Activated CD8-positive, alpha-beta memory T cell treated with anti-CD3 and anti-CD28 coated beads for 24 hours (primary cell): ENCODE measurements at regions not wholly inside any gene's neighbourhood (a gene's known extent, or its start where the extent isn't known, plus 50 kb on each side); places are given as distances from the start of the nearest gene placed in this dataset.

Experiments used
- DNase-seq: peaks from one replicate; pipeline ENCODE4 v3.0.0-alpha.2; 2020

DNA sequence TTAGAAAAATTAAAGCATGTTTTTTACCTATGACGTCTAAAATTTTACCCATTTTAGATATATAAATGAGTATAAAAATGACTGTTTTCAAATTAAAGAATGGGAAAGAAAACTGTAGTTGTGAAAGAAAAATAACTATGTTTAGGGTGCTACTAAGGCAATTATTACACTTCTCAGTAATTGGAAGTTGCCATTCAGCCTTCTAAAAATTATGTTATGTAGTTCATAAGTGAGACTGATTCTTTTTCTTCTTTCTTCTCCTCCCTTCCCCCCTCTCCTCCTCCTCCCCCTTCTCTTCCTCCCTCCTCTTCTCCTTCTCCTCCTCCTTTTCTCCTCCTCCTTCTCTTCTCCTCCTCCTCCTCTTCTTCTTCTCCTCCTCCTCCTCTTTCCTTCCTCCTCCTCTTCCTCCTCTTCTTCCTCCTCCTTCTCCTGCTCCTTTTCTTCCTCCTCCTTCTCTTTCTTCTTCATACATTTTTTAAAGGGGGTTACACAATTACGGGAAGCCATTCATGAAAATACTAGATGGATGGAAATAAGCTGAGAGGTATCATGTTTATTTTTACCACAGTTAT, 223.6 kb downstream of the CETN3 start:
- no peak for DNase-seq

DNA sequence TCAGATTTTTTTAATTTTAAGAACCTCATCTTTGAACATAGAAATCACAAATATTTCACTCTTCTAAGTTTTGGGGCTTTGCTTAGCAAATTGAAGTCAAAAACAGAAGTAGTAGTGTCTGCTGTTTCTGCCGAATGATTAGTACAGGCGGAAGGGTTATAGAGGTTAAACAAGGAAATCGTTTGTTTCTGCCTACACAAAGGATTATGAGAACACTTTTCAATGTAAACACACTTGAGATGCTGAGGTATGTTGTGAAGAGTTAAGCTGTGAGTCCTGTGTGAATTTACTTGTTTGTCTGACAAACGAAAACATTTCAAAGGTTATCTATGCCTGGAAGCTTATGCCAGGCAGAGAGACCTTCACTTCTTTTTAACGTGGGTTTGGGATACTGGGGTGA, 224.8 kb downstream of the CETN3 start:
- DNase-seq: no peak

DNA sequence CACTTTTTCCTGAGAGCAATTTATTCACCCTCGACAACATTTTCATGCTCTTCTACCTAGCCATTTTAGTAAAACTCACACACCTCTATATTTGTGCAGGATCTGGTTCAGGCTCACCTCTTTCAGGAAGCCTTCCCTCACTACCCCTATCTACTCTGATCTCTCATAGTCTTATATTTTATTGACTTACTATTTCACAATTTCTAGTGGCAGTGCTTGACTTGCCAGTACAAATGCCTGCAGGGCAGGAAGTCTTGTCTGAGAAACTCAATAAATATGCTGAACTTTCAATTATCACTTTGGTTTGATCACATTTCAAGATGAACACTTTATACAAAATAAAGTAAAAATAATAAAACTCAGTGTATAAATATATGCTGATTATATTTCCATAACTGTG, 226.8 kb downstream of the CETN3 start:
- DNase-seq: no peak

DNA sequence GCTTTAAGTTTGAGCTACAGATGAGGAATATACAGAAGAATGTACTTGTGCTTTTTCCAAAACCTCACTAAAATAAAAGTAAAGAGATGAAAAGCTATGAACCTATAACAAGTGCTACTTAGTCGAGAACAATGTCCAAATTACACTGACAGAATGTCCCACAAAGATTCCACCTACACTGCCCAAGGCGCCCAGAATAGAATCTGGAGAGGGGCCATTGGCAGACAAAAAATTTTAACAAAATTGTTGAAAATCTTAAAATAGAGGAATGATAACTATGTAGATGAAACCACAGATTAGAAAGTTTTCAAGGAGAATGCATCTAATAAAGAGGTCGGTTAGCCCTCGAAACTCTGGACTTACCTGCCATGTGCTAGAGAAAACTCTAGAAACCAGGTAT, 235.3 kb downstream of the CETN3 start:
- no peak for DNase-seq

DNA sequence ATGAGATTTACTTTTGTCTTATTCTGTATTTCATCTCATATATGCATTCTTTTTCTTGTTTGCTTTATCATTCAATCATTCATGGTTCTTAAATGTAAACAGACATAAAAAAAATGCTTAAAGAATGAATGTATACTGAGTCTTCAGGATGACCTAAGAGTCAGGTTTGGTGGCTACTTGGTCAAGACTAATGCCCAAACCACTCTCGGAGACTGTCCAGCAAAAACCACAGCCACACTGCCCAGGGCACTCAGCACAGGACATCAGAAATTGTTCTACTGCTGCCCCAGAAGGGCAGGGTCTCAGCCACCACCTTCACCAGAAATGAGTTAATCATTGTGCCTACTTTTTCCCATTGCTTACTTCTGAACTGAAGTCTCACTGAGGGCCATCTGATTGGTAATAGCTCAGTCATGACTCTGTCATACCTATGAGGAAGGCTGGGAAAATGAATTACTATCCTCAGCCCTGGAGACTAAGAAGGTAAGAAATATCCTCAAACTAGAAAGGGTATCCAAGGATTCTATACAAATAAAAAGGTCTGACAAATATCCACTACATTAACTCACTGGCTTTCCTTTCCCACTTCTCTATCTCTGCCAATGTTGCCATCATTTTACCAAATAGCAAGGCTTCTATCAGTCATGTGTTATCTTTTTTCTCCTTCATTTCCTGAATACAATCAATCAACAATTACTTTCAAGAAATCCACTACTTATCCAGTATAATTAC, 236.1 kb downstream of the CETN3 start:
- no peak for DNase-seq

DNA sequence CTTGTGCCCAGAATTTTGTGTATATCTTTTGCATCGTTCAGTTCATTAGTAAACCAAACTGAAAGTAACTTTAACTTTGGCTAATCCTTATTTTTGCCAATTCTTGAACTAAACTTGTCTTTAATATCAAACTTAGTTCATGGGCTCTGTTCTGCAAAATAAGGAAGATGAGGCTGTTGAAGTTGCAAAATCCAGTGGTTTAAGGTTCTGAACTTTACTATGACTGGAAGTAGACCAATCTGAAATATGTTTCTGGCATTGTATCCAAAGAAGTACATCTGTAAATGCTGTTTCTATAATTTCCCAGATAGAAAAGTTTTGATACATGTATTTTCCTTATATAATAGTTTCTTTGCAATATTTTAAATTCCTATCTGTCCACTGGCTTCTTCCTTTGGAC, 238.1 kb downstream of the CETN3 start:
- no peak for DNase-seq

DNA sequence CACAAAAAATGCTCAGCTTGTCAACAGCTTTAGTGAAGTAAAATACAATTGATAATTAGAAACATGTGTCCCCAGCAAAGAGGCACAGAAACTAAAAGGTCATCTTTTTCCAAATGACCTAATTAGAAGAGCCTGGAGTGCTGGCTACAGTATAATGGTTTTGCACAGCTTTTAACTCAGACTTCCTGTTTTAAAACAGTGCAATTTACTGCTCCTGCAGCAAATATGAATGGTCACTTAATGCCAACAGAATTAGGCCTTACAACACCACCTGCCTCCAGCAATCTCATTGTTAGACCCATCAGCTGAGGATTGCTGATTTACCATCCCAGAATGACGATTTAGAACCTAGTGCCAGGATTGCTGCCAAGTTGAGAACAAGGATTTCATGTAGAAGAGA, 239.3 kb downstream of the CETN3 start:
- DNase-seq: no peak

DNA sequence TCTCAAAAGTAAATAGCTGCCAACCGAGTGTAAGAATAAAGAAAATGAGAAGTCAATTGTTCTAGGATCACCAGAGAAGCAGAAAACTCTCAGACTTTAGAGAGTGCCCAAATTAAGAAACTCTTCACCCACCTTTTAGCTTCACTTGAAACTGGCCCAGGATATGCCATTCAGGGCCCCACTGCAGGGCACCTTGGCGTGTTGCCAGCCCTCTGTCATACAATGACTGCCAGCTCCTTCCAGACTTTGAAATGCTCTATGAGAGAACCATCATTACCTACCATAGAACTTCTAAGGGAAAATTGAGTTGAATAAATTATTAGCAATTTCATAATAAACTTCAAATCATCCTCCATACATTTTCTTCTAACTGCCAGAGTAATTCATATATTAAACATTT, 240.5 kb downstream of the CETN3 start:
- no peak for DNase-seq

DNA sequence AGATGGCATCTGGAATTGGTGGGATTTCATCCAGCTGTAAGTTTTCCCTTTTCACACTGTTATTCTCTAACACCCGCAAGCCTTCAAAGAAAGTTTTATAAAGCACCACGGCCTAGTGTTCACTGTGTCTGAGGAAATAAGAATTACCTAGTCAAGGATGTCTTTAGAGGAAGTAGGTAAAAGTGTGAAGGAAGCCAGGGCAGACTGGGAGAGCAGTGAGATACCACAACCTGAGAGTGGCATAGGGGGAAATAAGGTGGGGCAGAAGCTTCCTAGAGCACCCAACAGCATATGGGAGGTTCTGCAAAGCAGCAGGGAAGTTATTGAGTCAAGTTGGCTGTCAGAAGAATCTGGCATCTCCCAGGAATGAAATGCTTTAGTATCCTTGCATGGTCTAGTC, 241.2 kb downstream of the CETN3 start:
- no peak for DNase-seq

DNA sequence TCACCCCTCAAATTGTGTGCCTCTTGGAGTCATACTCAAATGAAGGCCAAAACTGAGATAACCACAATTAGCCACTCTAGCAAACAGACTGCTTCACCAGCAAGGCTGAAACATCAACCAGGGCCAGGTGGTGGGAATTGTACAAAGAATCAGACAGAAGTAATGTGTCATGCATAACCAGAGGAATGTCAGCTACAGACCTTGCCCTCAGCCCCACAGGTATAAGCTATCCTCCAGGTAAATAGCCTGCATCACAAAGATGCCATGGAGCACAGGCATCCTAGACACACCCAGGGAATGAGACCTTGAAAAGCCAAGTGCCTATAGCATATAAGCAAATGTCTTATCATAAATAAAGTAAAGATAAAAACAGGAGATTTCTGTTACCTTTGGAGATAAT, 242.7 kb downstream of the CETN3 start:
- DNase-seq: no peak

DNA sequence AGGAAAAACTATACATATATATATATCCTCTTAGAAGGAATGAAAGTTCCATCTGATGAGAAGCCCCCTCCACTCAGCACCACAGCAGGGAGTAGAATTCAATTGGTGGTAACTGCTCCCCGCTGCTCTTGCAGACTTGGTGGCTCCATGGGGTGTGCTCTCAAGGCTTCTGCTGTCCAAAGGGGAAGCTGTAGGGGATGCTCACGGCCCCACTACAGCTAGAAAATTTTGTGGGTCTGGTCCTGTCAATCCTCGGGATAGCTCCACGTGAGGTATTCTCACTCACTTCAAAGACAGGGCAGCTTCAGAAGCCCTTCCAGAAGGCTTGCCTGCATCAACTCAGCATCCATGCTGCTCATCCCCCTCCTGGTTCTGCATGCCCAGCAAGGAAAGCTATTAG, 247.2 kb downstream of the CETN3 start:
- no peak for DNase-seq

DNA sequence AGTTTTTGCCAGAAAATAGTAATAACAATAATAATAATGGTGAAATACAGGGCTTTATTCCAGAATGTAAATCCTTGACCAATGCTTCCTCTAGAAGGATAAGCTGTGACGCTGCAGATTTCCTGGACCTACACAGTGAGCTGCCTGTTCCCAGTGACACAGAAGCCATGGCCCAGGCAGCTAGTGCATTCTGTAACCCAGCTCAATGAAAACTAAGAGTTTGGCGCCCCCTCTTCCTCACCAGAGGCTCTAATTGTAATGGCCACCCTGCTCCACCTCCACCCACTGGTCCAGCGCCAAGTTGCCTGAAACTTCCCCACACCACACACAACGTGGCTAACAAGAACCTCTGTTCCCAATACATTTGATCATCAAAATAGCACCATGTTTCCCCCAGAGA, 248.1 kb downstream of the CETN3 start:
- no peak for DNase-seq

DNA sequence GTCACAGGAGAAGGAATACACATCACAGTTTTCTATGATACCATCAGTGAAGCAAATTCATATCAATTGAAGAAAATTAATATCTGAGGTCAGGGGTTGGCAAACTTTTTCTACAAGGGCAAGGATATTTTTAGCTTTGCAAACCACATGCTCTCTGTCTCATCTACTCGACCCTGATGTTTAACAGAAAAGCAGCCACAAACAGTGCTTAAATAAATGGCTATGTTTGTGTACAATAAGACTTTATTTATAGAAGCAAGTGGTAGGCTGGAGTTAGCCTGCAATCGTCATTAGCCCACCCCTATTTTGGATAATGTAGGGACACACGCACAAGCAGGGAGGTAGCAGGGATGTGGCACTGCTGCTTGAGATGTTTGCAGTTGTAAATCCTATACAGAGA, 251.4 kb downstream of the CETN3 start:
- no peak for DNase-seq

DNA sequence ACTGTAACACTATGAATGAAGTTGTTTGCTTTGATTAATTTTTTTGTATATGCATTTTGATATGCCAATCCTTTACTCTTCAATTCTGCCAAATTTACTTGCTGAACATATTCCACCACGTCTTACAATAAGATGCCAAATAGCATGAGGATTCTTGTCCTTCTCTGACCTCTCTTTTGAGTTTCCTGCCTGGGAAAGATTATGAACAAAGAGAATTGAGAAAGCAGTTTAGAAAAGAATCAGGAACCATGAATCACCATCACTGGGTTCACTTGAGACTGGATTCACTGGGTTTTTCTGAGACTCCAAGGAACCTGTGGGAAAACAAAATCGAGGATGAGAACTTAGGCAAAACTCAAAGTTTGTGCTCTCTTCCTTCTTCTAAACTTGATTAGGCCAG, 256.5 kb downstream of the CETN3 start:
- DNase-seq: no peak

DNA sequence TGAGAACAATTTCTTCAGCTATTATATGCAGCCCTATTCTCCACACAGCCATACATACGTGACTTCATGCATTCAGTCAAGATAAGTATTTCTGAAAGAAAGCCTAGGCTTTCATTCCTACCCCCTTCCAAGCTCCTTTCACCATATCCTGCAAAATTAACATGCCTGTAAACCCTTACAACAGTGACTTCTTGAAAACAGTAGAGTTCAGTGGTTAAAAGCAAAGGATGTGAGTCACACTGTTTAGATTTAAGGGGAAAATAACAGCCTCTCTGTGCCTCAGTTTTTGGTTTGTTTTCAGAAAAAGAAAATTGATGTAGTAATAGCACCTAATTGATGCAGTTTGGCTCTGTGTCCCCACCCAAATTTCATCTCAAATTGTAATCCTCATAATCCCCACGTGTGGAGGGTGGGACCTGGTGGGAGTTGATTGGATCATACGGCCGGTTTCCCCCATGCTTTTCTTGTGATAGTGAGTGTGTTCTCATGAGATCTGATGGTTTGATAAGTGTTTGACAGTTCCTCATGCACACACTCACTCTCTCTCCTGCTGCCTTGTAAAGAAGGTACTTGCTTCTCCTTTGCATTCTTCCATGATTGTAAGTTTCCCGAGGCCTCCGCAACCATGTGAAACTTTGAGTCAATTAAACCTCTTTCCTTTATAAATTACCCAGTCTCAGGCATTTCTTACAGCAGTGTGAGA, 264.8 kb downstream of the CETN3 start:
- DNase-seq: no peak

DNA sequence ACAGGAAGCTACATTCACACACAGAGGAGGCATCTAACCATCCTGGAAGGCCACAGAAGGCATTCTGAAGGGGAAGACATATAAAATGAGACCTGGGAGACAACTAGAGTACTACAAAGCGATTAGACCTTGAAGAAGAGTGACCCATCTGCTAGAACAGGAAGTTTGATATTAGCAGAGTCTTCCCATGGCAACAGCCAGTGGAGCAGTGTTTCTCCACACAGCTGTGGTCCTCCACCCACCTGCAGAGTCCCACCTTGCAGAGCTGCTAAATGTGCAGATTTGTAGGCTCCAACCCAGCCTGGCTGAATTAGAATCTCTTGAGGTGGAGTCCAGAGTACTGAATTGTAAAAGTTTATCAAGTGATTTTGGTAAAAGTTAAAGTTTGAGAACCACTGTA, 267.0 kb downstream of the CETN3 start:
- no peak for DNase-seq

DNA sequence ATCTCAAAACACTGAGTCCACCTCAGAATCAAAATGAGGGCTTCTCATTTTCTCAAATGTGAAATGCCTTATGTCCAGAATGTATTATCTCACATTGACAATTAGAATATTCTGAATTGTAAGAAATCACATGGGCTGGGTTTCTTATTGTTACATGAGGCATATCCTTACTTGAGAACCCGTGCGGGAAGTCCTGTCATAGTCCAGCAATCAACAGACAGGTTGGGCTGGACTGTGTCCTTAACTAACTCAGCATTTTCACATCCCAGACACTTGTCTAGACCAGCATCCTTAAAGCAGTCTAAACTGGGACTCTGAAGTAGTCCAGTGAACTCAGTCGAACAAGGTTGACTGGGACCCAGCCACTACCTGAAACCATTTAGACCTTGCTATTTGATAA, 267.6 kb downstream of the CETN3 start:
- DNase-seq: no peak

DNA sequence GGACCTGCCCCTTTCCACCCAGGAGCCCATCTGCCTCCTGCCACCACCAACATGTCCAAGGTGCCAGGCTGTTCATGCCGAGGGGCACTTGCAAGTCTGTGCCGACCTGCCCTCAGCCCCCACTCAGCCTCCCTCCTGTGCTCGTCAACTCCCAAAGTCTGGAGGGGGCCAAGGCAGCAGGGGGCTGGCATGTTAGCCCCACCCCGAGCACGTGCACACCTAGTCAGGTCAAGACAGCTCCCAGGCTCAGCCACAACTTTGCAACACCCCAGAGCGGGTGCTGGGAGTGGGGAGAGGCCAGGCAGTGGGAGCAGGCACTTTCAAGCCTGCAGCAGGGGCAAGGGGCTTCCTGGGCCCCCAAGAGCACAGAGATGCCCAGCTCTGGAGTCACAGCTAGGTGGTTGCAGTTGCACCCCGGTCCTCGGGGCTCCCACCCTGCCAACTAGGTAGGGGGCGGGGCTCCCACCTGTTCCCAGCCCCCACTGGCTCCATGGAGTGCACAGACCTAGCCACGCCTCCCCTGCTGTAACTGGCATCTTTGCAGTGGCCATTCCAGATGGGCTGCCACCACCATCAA, 272.5 kb downstream of the CETN3 start:
- no peak for DNase-seq

DNA sequence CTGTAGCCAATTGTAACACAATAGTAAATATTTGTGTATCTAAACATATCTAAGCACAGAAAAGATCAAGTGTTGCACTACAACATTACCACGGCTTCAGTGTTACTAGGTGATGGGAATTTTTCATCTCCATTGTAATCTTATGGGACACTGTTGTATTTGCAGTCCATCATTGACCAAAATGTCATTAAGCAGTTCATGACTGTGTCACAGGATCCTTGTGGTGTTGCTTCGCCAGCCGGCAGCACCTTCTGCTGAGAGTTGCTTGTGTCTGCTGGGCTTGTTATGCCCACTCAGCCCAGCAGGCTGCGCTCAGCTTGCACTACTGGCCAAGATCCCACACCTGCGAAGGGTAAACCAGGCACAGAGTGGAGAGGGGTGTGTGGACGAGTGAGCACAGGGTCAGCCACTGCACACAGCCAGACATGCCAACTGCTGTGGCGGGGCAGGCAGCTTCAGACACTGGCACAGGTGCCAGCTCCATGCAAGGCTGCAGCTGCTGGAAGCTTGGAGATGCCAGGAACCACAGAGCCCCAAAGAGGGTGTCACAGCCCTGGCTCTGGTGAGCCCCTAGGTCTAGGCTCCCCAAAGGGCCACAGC, 273.7 kb downstream of the CETN3 start:
- DNase-seq: no peak

DNA sequence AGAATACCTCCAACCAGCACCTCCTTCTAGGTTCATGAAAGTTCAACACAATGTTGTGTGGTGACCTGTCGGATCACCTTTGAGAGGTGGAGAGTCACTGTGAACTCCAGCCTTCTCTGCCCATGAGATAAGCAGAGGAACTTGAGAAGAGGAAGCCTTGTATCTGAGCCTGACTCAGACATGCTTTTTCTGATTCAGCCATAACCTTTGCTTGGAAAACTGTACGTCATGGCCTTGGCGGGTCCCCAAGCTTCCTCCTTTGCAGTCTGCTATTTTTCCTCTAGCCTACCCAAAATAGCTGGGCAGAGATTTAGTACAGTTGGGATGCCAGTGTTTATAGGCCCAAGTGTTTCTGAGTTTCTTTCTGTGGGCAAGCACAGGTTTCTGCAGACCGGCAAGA, 274.7 kb downstream of the CETN3 start:
- no peak for DNase-seq

DNA sequence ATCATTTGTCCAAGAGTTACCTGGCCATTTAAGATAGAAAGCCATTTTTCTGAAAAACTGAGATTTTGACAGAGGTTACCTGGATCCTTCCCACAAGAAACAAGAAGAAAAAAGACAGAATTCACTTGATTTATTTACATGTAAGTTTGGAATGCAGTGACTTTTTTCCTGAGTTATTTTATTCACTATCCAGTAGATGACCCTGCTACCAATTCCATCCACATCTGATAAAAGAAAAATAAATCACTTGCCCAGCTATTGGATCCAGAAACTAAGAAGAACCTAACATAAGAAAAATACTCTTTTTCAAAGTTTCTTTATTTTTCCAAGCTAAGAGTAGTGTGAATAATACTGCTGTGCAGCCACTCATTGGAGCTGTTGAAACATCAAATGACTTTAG, 275.2 kb downstream of the CETN3 start:
- DNase-seq: no peak

DNA sequence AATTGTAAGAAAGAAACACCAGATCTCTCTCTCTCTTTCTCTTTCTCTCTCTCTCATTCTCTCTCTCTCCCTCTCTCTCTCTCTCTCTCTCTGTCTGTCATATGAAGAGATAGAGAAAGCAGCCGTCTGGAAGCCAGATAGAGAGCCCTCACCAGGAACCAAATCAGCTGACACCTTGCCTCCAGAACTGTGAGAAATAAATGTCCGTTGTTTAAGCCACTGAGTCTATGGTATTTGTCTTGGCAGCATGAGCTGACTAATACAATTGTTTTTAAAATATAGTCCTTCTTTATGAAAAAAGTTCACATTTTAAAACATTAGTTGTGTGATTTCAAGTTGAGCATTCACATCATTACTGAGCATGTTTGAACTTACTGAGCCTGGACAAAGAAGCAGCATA, 275.6 kb downstream of the CETN3 start:
- DNase-seq: no peak

DNA sequence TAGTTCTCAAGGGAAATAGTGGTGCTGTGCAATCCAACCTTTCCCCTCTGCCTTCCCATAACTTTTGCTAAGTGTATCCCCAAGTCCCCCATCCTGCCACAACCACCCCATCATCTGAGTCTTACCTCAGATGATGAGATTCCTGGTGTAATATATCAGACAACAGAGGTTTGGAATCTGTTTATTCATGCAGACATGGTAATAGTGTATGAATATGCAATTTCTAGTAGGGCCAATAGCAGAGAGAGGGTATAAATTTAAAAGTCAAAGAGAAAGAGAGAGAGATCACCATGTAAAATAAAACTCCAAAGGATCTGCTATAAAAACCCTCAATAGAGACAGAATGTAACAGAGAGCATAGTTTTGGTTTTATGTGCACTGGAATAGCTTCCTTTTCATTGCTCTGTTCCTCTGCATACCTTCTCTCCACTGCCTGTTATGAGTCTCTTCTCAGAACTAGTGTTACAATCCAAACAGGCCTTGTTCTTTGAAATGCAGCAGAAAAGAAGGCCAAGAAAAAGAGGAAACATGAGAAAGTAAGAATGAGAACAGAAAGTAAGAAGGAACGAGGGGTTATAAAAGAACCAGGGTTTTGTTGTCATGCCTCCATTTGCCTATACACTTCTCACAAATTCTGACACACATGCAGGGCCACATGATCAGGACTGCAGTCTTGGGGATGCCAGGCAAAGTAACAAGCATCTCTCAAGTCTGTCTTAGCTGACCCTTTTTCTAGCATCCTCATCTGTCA, 278.0 kb downstream of the CETN3 start:
- no peak for DNase-seq
